Epithelial cell of esophagus (primary cell): ENCODE measurements at regions not wholly inside any gene's neighbourhood (a gene's known extent, or its start where the extent isn't known, plus 50 kb on each side); places are given as distances from the start of the nearest gene placed in this dataset.
"Not testable (repeated sequence)": the region's sequence is repeated elsewhere in the genome, so short reads cannot be mapped to it uniquely, and the experiment has no call there.

ENCODE experiments used
- DNase-seq: peaks from one replicate; pipeline ENCODE4 v3.0.0; 2010; ENCODE audit warnings: low read depth
- H3K4me3 ChIP-seq: 2 replicates; pipeline ENCODE4 v1.5.1; 2011; ENCODE audit warnings: mild to moderate bottlenecking, low read length, control low read depth
- CTCF ChIP-seq: IDR thresholded peaks from 2 replicates; pipeline ENCODE4 v1.5.1; 2011; ENCODE audit warnings: low read depth, mild to moderate bottlenecking, low read length, control low read depth, inconsistent platforms; ENCODE audit not compliant: insufficient read depth; ENCODE audit errors: missing control alignments

GRCh38 chr1:855202-855981 lies 68.3 kb upstream of the SAMD11 start:
- not testable (repeated sequence) for H3K4me3 ChIP-seq, DNase-seq

GRCh38 chr1:856541-857057 lies 67.1 kb upstream of the SAMD11 start:
- H3K4me3 ChIP-seq, DNase-seq: not testable (repeated sequence)

- not testable (repeated sequence) for H3K4me3 ChIP-seq, DNase-seq
These were observed 65.6 kb upstream of the SAMD11 start for GRCh38 chr1:857926-858648.

- DNase-seq: peak; percentile 20
- not testable (repeated sequence) for H3K4me3 ChIP-seq
These were observed 65.1 kb upstream of the SAMD11 start for GRCh38 chr1:858649-859041.

- H3K4me3 ChIP-seq, DNase-seq: not testable (repeated sequence)
These were observed 62.8 kb upstream of the SAMD11 start for GRCh38 chr1:860941-861340.

- no peak for DNase-seq
- no peak overlapping the region for H3K4me3 ChIP-seq
- TF ChIP-seq CTCF: no peak
These were observed 62.0 kb upstream of the SAMD11 start for GRCh38 chr1:861714-862113.

- not testable (repeated sequence) for DNase-seq, H3K4me3 ChIP-seq
These were observed 61.1 kb upstream of the SAMD11 start for GRCh38 chr1:862601-863000.

GRCh38 chr1:865633-866032 lies 58.1 kb upstream of the SAMD11 start:
- not testable (repeated sequence) for DNase-seq

GRCh38 chr1:866095-866494 lies 57.6 kb upstream of the SAMD11 start:
- no peak for TF ChIP-seq CTCF
- H3K4me3 ChIP-seq: no peak overlapping the region
- DNase-seq: no peak

More at GRCh38 chr1:865633-866032, 58.1 kb upstream of the SAMD11 start:
- H3K4me3 ChIP-seq: not testable (repeated sequence)

GRCh38 chr1:866631-867299 lies 57.0 kb upstream of the SAMD11 start:
- not testable (repeated sequence) for H3K4me3 ChIP-seq, DNase-seq

GRCh38 chr1:867550-867949 lies 56.2 kb upstream of the SAMD11 start:
- peak; percentile 70 for DNase-seq
- H3K4me3 ChIP-seq: not testable (repeated sequence)
